ENCODE measurements at regions not wholly inside any gene's neighbourhood (a gene's known extent, or its start where the extent isn't known, plus 50 kb on each side); places are given as distances from the start of the nearest gene placed in this dataset.

DNA sequence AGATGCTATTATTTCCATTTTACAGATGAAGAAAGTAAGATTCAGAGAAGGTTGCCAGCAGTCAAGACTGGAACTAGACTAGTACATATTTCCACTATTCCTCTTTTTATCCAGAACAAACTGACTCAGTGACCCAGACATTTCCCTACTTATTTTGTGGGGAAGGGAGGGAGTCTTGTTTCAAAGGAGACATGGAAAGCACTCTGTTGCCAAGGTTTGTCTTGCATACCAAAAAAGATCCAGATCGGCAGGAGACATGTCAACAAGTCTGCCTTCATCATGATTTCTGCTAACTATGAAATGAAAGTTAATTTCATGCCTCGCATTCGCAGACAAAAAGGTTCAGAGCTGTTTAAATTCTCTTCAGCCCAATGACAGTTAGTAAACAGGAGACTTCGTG is 328.3 kb downstream of the DHX15 start:
- DNase-seq = no peak
- TF ChIP-seq, protein P1, sequence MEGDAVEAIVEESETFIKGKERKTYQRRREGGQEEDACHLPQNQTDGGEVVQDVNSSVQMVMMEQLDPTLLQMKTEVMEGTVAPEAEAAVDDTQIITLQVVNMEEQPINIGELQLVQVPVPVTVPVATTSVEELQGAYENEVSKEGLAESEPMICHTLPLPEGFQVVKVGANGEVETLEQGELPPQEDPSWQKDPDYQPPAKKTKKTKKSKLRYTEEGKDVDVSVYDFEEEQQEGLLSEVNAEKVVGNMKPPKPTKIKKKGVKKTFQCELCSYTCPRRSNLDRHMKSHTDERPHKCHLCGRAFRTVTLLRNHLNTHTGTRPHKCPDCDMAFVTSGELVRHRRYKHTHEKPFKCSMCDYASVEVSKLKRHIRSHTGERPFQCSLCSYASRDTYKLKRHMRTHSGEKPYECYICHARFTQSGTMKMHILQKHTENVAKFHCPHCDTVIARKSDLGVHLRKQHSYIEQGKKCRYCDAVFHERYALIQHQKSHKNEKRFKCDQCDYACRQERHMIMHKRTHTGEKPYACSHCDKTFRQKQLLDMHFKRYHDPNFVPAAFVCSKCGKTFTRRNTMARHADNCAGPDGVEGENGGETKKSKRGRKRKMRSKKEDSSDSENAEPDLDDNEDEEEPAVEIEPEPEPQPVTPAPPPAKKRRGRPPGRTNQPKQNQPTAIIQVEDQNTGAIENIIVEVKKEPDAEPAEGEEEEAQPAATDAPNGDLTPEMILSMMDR (IDR thresholded peaks at IDR 0.05) = no peak
- Histone ChIP-seq H3K9ac (ENCODE audit: insufficient read depth, low read length, poor library complexity, severe bottlenecking) (no peak overlapping the region), H3K27me3 (ENCODE audit: control insufficient read depth in 2 of 2, insufficient read depth in 2 of 2, low read length in 2 of 2) (no peaks in the 10 kb centered on the region), H4K20me1 (ENCODE audit: insufficient read depth, low read length) (no peaks in the 10 kb centered on the region), H3K4me2 (replicated peaks; ENCODE audit: extremely low read depth, low read length, poor library complexity, severe bottlenecking) (no peak overlapping the region), H3K27ac (ENCODE audit: low read depth in 1 of 2, low read length in 2 of 2) (no peak overlapping the region), H3K79me2 (ENCODE audit: insufficient read depth, low read length) (no peaks in the 10 kb centered on the region), H3K4me3 (replicated peaks in 1 of 3; ENCODE audit: low read depth in 2 of 3, low read length in 3 of 3) (no peak overlapping the region), H3K4me1 (ENCODE audit: control insufficient read depth in 1 of 2, insufficient read depth in 2 of 2, low read length in 2 of 2) (no peaks in the 10 kb centered on the region), H3K9me3 (replicated peaks in 1 of 2; ENCODE audit: control insufficient read depth in 1 of 2, insufficient read depth in 1 of 2, low read length in 2 of 2) (no peaks in the 10 kb centered on the region), H2AFZ (ENCODE audit: insufficient read depth, low read depth, low read length, poor library complexity, severe bottlenecking) (no peak overlapping the region), H3K36me3 (replicated peaks in 1 of 2; ENCODE audit: control insufficient read depth in 1 of 2, insufficient read depth in 2 of 2, low read length in 2 of 2) (no peaks in the 10 kb centered on the region)
- intact Hi-C loops (cut with micrococcal nuclease) = no loop called here
- Mint-ChIP-seq H3K9me3 (peaks cover 0 to 1% (median 0%) of the 10 kb centered on the region in 7 donors), H3K4me3 (no peak overlapping the region), H3K36me3 (no peaks in the 10 kb centered on the region), H3K27me3 (ENCODE audit: low read depth in 3 of 3) (peaks cover 0 to 5% (median 4%) of the 10 kb centered on the region in 3 donors), H3K27ac (no peak overlapping the region), H3K4me1 (peaks cover 2% of the 10 kb centered on the region)
- no CpG with 5 or more reads among the region's 4 CpGs for WGBS (ENCODE audit: insufficient coverage)

DNA sequence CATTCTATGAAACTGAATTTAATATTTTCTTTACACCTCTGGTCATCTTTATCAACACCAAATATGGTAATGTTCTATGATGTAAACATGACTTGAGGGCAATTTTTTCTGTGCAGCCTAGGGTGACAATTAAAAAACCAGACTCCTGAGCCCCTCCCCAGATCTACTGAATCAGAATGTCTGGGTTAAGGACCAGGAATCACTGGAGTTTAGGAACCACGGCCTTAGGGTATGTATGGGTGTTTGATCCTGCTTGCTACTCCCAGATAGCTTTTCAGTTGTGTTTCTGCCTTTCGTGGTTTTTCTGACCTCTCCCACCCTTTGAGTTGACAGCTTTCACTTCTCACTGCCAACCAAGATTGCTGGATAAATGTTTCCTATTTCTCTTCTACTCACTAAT is 332.2 kb downstream of the DHX15 start:
- Histone ChIP-seq H3K4me2 (replicated peaks; ENCODE audit: extremely low read depth, low read length, poor library complexity, severe bottlenecking) (no peak overlapping the region), H3K36me3 (replicated peaks in 1 of 2; ENCODE audit: control insufficient read depth in 1 of 2, insufficient read depth in 2 of 2, low read length in 2 of 2) (no peaks in the 10 kb centered on the region), H3K9me3 (replicated peaks in 1 of 2; ENCODE audit: control insufficient read depth in 1 of 2, insufficient read depth in 1 of 2, low read length in 2 of 2) (no peaks in the 10 kb centered on the region), H2AFZ (ENCODE audit: insufficient read depth, low read depth, low read length, poor library complexity, severe bottlenecking) (no peak overlapping the region), H3K27ac (ENCODE audit: low read depth in 1 of 2, low read length in 2 of 2) (no peak overlapping the region), H3K79me2 (ENCODE audit: insufficient read depth, low read length) (no peaks in the 10 kb centered on the region), H3K27me3 (ENCODE audit: control insufficient read depth in 2 of 2, insufficient read depth in 2 of 2, low read length in 2 of 2) (no peaks in the 10 kb centered on the region), H3K4me3 (replicated peaks in 1 of 3; ENCODE audit: low read depth in 2 of 3, low read length in 3 of 3) (no peak overlapping the region), H3K4me1 (ENCODE audit: control insufficient read depth in 1 of 2, insufficient read depth in 2 of 2, low read length in 2 of 2) (no peaks in the 10 kb centered on the region), H3K9ac (ENCODE audit: insufficient read depth, low read length, poor library complexity, severe bottlenecking) (no peak overlapping the region), H4K20me1 (ENCODE audit: insufficient read depth, low read length) (no peaks in the 10 kb centered on the region)
- peaks cover 2% of the 10 kb centered on the region for H3K4me1 Mint-ChIP-seq
- DNase-seq = no peak
- no peak overlapping the region for H3K27ac Mint-ChIP-seq
- H3K9me3 Mint-ChIP-seq = no peaks in the 10 kb centered on the region
- intact Hi-C loops (cut with micrococcal nuclease) = no loop called here
- H3K4me3 Mint-ChIP-seq = no peak overlapping the region
- no peaks in the 10 kb centered on the region for H3K36me3 Mint-ChIP-seq
- TF ChIP-seq, protein P1 (IDR thresholded peaks at IDR 0.05) = no peak
- H3K27me3 Mint-ChIP-seq (ENCODE audit: low read depth in 3 of 3) = peaks cover 4 to 6% (median 5%) of the 10 kb centered on the region in 3 donors
- WGBS (ENCODE audit: insufficient coverage) = no CpG with 5 or more reads among the region's 2 CpGs

Measured in CD14-positive monocyte (primary cell).